Fibroblast of the aortic adventitia (primary cell): ENCODE measurements at regions not wholly inside any gene's neighbourhood (a gene's known extent, or its start where the extent isn't known, plus 50 kb on each side); places are given as distances from the start of the nearest gene placed in this dataset.

Experiments
- DNase-seq: peaks from one replicate; pipeline ENCODE4 v3.0.0-alpha.2; 2010; ENCODE audit warnings: low read depth
- H3K4me3 ChIP-seq: 2 replicates; pipeline ENCODE4 v1.5.1; 2011; ENCODE audit warnings: low read depth, mild to moderate bottlenecking, control low read depth, low read length, moderate library complexity
- TF ChIP-seq, protein P1 (sequence below): IDR thresholded peaks from 2 replicates; pipeline ENCODE4 v1.5.1; 2011; ENCODE audit warnings: mild to moderate bottlenecking, low read length, control low read depth, inconsistent platforms; ENCODE audit not compliant: insufficient read depth

DNA sequence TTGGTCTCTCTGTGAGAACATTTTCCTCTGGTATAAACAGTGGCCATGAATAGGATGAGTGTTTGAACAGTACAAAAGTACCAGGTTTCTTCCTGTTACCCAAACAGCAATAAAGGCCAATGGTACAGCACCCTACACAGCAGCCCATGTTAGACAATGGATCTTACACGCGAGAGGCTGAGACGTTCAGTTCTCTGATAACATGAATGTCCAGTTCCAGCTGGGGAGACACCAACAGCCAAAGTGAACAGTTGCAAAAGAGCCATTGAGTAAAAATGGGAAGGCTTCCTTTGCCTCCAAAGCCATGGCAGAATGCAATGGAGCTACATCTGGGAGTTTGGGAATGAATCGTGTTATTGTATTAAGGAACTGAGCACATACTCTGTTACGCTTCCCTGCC, 246.8 kb upstream of the SGK1 start:
- TF ChIP-seq, protein P1, sequence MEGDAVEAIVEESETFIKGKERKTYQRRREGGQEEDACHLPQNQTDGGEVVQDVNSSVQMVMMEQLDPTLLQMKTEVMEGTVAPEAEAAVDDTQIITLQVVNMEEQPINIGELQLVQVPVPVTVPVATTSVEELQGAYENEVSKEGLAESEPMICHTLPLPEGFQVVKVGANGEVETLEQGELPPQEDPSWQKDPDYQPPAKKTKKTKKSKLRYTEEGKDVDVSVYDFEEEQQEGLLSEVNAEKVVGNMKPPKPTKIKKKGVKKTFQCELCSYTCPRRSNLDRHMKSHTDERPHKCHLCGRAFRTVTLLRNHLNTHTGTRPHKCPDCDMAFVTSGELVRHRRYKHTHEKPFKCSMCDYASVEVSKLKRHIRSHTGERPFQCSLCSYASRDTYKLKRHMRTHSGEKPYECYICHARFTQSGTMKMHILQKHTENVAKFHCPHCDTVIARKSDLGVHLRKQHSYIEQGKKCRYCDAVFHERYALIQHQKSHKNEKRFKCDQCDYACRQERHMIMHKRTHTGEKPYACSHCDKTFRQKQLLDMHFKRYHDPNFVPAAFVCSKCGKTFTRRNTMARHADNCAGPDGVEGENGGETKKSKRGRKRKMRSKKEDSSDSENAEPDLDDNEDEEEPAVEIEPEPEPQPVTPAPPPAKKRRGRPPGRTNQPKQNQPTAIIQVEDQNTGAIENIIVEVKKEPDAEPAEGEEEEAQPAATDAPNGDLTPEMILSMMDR: no peak
- DNase-seq: no peak
- no peak overlapping the region for H3K4me3 ChIP-seq

DNA sequence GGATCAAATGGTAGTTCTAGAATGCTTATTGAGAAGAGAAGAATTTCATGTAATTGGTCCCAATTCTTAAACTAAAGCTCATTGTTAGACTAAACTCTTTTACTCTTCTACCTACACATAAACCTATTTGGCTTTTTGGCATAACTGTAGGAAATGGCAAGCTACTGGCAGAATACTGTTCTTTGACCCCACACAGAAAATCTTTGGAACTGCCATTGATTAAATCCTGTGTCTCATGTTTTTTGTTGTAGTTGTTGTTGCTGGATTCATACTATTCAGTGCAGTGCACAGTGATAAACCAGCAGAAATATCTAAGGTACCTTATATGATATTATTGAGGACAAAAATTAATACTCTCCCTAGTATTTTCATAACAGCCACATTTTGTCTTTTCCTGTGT, 242.1 kb upstream of the SGK1 start:
- TF ChIP-seq, protein P1: no peak
- DNase-seq: no peak

DNA sequence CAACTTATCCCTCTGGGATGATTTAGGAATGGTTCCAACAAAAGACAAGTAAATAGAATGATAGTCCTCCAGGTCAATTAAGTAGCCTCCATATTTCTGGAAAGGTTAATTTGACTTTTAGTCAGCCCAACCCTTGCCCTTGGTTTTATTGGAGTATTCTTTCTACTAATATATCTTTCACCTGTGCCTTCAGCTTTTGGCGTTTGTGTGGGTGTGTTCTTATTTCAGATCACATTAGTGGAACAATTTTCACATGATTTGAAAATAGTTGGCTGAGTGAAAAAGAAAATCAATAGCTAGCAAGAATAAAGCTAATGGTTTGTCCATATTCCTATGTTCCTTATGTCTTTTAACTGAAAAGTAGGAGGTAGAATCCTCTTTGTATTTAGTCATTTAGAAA, 239.6 kb upstream of the SGK1 start:
- DNase-seq: no peak
- no peak overlapping the region for H3K4me3 ChIP-seq
- TF ChIP-seq, protein P1: no peak

More for the DNA sequence above, 242.1 kb upstream of the SGK1 start:
- no peak overlapping the region for H3K4me3 ChIP-seq

DNA sequence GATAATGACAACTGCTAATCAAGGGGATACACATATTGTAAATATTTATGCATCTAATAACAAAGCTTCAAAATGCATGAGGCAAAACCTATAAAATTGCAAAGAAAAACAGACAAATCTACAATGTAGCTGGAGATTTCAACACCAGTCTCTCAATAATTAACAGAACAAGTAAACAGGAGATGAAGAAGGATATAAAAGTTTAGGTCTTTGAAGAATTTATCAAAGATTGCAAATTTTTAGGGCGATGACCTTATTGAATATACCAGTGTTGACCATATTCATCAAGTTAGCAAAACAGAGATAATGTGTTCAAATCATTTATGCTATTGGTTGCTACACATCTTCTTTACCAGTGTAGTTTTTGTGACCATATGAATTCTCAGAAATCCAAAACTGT, 237.8 kb upstream of the SGK1 start:
- DNase-seq: no peak
- TF ChIP-seq, protein P1: no peak

DNA sequence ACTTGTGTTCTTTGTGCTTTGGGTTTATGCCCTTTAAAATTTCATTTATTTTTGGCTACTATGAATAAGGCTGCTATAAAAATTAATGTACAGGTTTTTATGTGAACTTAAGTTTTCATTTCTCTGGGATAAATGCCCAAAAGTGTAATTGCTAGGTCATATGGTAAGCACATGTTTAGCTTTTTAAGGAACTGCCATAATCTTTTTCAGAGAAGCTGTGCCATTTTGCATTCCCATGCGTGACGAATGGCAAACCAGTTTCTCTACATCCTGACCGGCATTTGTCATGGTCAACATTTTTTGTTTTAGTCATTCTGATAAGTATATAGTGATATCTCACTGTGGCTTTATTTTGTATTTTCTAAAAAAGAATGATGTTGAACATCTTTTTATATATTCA, 236.0 kb upstream of the SGK1 start:
- H3K4me3 ChIP-seq: no peak overlapping the region
- DNase-seq: peak; percentile 83

More for the DNA sequence above, 237.8 kb upstream of the SGK1 start:
- no peak overlapping the region for H3K4me3 ChIP-seq

DNA sequence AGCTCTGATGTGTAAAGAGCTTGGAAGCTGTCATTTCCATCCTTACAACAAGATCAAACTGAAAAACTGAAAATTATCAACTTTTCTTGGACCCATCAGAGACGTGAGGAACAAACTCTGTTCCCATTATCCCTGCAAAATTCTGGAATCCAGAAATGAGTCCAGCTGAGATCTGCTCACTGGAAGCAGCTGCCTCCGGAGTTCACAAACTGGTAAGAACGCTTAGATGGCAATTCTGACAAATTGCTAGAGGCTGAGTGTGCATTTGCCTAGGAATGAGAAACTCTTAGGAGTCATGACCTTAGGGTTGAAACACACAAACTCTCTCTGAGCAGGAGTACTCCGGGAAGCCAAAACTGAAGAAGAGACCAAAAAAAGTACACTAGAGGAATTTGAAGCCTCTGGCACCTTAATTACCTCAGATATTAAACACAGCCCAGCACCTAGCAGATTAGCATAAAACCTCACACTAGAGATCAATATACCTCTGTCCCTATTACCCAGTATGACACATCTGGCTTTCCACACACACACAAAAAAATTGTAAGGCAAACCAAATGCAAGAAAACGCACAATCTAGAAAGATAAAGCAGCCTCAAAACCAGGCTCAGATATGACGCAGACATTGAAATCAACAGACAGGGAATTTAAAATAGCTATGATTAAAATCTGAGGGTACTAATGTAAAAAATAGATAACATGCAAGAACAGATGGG, 233.5 kb upstream of the SGK1 start:
- TF ChIP-seq, protein P1: no peak
- no peak overlapping the region for H3K4me3 ChIP-seq
- peak; percentile 93 for DNase-seq

More for the DNA sequence above, 236.0 kb upstream of the SGK1 start:
- TF ChIP-seq, protein P1: no peak

DNA sequence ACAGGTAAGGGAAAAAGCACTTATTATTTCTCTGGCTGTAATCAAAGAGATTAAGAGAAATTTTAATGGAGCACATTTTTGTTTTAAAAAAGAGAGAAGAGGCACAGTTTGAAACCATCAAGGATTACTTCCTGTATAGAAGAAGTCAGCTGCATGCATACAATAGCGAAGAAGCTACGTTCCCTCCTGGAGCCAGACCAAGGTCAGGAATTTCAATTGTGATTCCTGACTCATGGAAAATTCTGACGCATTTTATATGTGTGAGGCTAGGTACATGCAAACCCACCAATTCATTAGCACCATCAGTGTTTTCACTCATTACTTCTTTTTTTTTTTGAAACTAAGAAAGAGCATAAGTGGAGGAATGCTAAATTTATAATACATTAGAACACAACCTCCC, 232.7 kb upstream of the SGK1 start:
- no peak overlapping the region for H3K4me3 ChIP-seq
- TF ChIP-seq, protein P1: no peak
- DNase-seq: peak; percentile 81
